Mammary epithelial cell (primary cell): ENCODE measurements at regions not wholly inside any gene's neighbourhood (a gene's known extent, or its start where the extent isn't known, plus 50 kb on each side); places are given as distances from the start of the nearest gene placed in this dataset.

Experiments
- CTCF ChIP-seq, 2 donors: IDR thresholded peaks in 1 of 2; conservative IDR thresholded peaks in 1 of 2; 2 replicates each; pipeline ENCODE4 v1.5.1; 2011 to 2012; ENCODE audit warnings: inconsistent platforms in 2 of 2, low read length in 2 of 2, mild to moderate bottlenecking in 2 of 2, control low read depth in 1 of 2, low read depth in 1 of 2; ENCODE audit not compliant: insufficient read depth in 1 of 2; ENCODE audit errors: extremely low read depth in 1 of 2
- EZH2 ChIP-seq: IDR thresholded peaks from 2 replicates; pipeline ENCODE4 v1.6.1; 2012; ENCODE audit warnings: low read length, inconsistent platforms, borderline replicate concordance

- no peak for TF ChIP-seq CTCF (conservative IDR thresholded peaks at IDR 0.05 in 1 of 2, IDR thresholded peaks at IDR 0.05 in 1 of 2; ENCODE audit: extremely low read depth in 1 of 2, insufficient read depth in 1 of 2, low read depth in 1 of 2, low read length in 2 of 2)
- TF ChIP-seq EZH2, result no peak
These were observed 364.5 kb upstream of the DUSP10 start for GRCh38 chr1:222106377-222106776.
